PC-9 (cell line): ENCODE measurements at regions not wholly inside any gene's neighbourhood (a gene's known extent, or its start where the extent isn't known, plus 50 kb on each side); places are given as distances from the start of the nearest gene placed in this dataset.

Experiments used
- BruUV-seq: library from RNA; stranded (reverse); fragments of 400-500 nt; replicated peaks from 2 replicates; lab custom pipeline; 2021; lab: Mats Ljungman, UMichigan
- CTCF ChIA-PET: fragments of 300-600 bp; sonication (Branson Sonifier 250); formaldehyde crosslinking; loops from one replicate; lab custom pipeline; 2022; ENCODE audit warnings: antibody characterized with exemption; lab: Charles Lee
- POLR2A ChIA-PET: fragments of 300-600 bp; sonication (Branson Sonifier 250); formaldehyde crosslinking; loops from one replicate; lab custom pipeline; 2022; ENCODE audit warnings: antibody characterized with exemption; ENCODE audit not compliant: unreplicated experiment; lab: Charles Lee
- DNase-seq, 2 experiments: peaks; one replicate each; pipeline versions ENCODE4 v3.0.0 to v3.0.0-alpha.2; 2015 to 2022; ENCODE audit warnings: mixed read lengths in 1 of 2
- H2AFZ ChIP-seq: fragments of 200-600 bp; sonication (generic); 2 replicates; pipeline ENCODE4 v1.8.1; 2017; ENCODE audit warnings: antibody characterized with exemption
- H3F3A ChIP-seq: fragments of 200-600 bp; sonication (generic); 2 replicates; pipeline ENCODE4 v1.8.1; 2017; ENCODE audit warnings: antibody characterized with exemption, mild to moderate bottlenecking, low read depth; ENCODE audit not compliant: insufficient read depth
- H3K27ac ChIP-seq: fragments of 200-600 bp; sonication (generic); 2 replicates; pipeline ENCODE4 v1.6.1; 2016; ENCODE audit warnings: mixed run types
- H3K27me3 ChIP-seq: fragments of 200-600 bp; sonication (generic); 2 replicates; pipeline ENCODE4 v1.6.1; 2016; ENCODE audit warnings: low read depth, mixed run types; ENCODE audit not compliant: insufficient read depth
- H3K36me3 ChIP-seq: fragments of 200-600 bp; sonication (generic); 2 replicates; pipeline ENCODE4 v1.6.1; 2016; ENCODE audit warnings: low read depth, mixed run types
- H3K4me1 ChIP-seq: fragments of 200-600 bp; sonication (generic); replicated peaks from 2 replicates; pipeline ENCODE4 v1.6.1; 2016; ENCODE audit warnings: mixed run types; ENCODE audit not compliant: insufficient read depth
- H3K4me2 ChIP-seq: fragments of 200-600 bp; sonication (generic); 2 replicates; pipeline ENCODE4 v1.6.1; 2017; ENCODE audit warnings: mixed run types
- H3K4me3 ChIP-seq: fragments of 200-600 bp; sonication (generic); 2 replicates; pipeline ENCODE4 v1.6.1; 2016; ENCODE audit warnings: mixed run types
- H3K79me2 ChIP-seq: fragments of 200-600 bp; sonication (generic); 2 replicates; pipeline ENCODE4 v1.6.1; 2017; ENCODE audit warnings: low read depth, mixed run types
- H3K9me2 ChIP-seq: fragments of 200-600 bp; sonication (generic); 2 replicates; pipeline ENCODE4 v1.8.1; 2017; ENCODE audit warnings: mild to moderate bottlenecking; ENCODE audit not compliant: insufficient read depth
- H3K9me3 ChIP-seq: fragments of 200-600 bp; sonication (generic); 2 replicates; pipeline ENCODE4 v1.8.1; 2016; ENCODE audit warnings: low read depth; ENCODE audit not compliant: insufficient read depth
- H4K20me1 ChIP-seq: fragments of 200-600 bp; sonication (generic); 2 replicates; pipeline ENCODE4 v1.8.1; 2017; ENCODE audit not compliant: insufficient read depth
- EZH2 ChIP-seq: fragments of 200-600 bp; sonication (generic); IDR thresholded peaks from 2 replicates; pipeline ENCODE4 v1.8.0; 2017; ENCODE audit warnings: antibody characterized with exemption, low read depth
- intact Hi-C: fragments of 100-400 bp; cut with micrococcal nuclease; formaldehyde crosslinking; loops from one replicate; pipeline ENCODE4 v1.10.0; 2022; ENCODE audit not compliant: unreplicated experiment
- TF ChIP-seq, protein P1 (sequence below): fragments of 200-600 bp; sonication (generic); conservative IDR thresholded peaks from 2 replicates; pipeline ENCODE4 v1.6.1; 2017; ENCODE audit warnings: mixed run types, antibody characterized with exemption, mild to moderate bottlenecking, moderate library complexity

DNA sequence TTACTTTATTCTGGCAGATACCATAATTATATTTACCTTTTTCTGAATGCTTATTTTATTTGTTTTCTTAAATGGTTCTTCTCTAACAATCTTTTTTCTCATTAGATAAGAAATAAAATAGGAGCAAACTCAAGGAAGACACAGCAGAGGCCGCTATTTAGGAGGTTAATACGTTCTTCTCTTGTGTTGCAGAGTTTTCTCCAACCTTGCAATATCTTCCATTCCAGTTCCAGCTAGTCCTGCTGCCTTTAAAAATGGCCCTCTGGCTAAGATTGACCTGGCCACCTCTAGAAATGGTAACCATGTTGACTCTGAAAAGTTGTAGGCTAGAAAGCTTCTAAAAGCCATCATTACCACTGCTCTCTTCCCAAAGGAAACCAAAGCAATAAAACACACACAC is 718.8 kb downstream of the MAT2B start:
- H3K4me2 ChIP-seq, result no peak overlapping the region
- no TSS peak for BruUV-seq
- ChIA-PET CTCF (no interaction called here), POLR2A (no interaction called here)
- no peak overlapping the region for H2AFZ ChIP-seq
- intact Hi-C loops, result no loop called here
- H3K27me3 ChIP-seq, result no peaks in the 10 kb centered on the region
- no peak overlapping the region for H3K27ac ChIP-seq
- H3K9me3 ChIP-seq, result no peaks in the 10 kb centered on the region
- no peak overlapping the region for H3K4me3 ChIP-seq
- no peak for DNase-seq
- H3K9me2 ChIP-seq, result no peaks in the 10 kb centered on the region
- H3K79me2 ChIP-seq, result no peaks in the 10 kb centered on the region
- H3K36me3 ChIP-seq, result no peaks in the 10 kb centered on the region
- H3F3A ChIP-seq, result no peaks in the 10 kb centered on the region
- no peak for TF ChIP-seq EZH2
- TF ChIP-seq, protein P1, sequence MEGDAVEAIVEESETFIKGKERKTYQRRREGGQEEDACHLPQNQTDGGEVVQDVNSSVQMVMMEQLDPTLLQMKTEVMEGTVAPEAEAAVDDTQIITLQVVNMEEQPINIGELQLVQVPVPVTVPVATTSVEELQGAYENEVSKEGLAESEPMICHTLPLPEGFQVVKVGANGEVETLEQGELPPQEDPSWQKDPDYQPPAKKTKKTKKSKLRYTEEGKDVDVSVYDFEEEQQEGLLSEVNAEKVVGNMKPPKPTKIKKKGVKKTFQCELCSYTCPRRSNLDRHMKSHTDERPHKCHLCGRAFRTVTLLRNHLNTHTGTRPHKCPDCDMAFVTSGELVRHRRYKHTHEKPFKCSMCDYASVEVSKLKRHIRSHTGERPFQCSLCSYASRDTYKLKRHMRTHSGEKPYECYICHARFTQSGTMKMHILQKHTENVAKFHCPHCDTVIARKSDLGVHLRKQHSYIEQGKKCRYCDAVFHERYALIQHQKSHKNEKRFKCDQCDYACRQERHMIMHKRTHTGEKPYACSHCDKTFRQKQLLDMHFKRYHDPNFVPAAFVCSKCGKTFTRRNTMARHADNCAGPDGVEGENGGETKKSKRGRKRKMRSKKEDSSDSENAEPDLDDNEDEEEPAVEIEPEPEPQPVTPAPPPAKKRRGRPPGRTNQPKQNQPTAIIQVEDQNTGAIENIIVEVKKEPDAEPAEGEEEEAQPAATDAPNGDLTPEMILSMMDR, result no peak
- H3K4me1 ChIP-seq, result no peaks in the 10 kb centered on the region
- no peaks in the 10 kb centered on the region for H4K20me1 ChIP-seq

DNA sequence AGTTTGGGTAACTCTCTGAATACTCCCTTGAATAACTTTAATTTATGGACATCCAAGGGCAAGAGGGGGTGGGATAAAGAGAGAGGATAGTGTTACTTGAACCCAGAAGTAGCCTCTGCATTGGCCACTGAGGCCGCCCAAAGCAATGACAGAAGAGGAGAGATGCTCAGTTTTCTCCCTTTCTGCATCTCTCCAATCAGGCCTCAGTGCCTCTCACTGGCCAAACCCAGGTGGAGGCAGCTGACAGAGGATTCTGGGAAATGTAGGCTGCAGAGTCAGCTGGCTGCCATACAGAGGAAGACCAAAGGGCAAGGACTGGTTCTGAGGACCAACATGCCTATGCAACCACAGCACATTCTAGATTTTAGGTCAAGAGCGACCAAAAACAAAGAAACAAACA is 719.4 kb downstream of the MAT2B start:
- no peak for TF ChIP-seq EZH2
- TF ChIP-seq, protein P1, result no peak
- Histone ChIP-seq H3K9me2 (no peaks in the 10 kb centered on the region), H3K4me1 (no peaks in the 10 kb centered on the region), H3F3A (no peaks in the 10 kb centered on the region), H3K79me2 (no peaks in the 10 kb centered on the region), H3K36me3 (no peaks in the 10 kb centered on the region), H2AFZ (no peak overlapping the region), H3K4me3 (no peak overlapping the region), H4K20me1 (no peaks in the 10 kb centered on the region), H3K4me2 (no peak overlapping the region), H3K9me3 (no peaks in the 10 kb centered on the region), H3K27me3 (no peaks in the 10 kb centered on the region), H3K27ac (no peak overlapping the region)
- intact Hi-C loops, result no loop called here
- no TSS peak for BruUV-seq
- DNase-seq, result no peak
- ChIA-PET POLR2A (no interaction called here), CTCF (no interaction called here)

DNA sequence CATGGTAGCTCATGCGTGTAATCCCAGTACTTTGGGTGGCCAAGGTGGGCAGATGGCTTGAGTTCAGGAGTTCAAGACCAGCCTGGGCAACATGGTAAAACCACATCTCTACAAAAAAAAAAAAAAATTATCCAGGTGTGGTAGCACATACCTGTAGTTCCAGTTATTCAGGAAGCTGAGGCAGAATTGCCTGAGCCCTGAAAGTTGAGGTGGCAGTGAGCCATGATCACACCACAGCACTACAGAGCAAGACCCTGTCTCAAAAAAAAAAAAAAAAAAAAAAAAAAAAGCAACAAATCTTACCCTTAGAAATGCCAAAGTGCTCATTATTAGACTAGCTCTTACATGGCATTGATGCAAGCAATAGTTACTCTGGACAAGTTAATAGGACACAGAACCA is 724.9 kb downstream of the MAT2B start:
- Histone ChIP-seq H3F3A (no peaks in the 10 kb centered on the region), H3K27me3 (no peaks in the 10 kb centered on the region), H2AFZ (no peak overlapping the region), H4K20me1 (no peaks in the 10 kb centered on the region), H3K79me2 (no peaks in the 10 kb centered on the region), H3K4me2 (no peak overlapping the region), H3K4me3 (no peak overlapping the region), H3K27ac (no peak overlapping the region), H3K36me3 (no peaks in the 10 kb centered on the region), H3K9me3 (no peaks in the 10 kb centered on the region), H3K4me1 (no peaks in the 10 kb centered on the region), H3K9me2 (no peaks in the 10 kb centered on the region)
- intact Hi-C loops, result no loop called here
- CTCF ChIA-PET, result no interaction called here
- no peak for DNase-seq
- BruUV-seq, result no TSS peak
- POLR2A ChIA-PET, result no interaction called here
- TF ChIP-seq, protein P1, result no peak
